ENCODE measurements at regions not wholly inside any gene's neighbourhood (a gene's known extent, or its start where the extent isn't known, plus 50 kb on each side); places are given as distances from the start of the nearest gene placed in this dataset.

DNA sequence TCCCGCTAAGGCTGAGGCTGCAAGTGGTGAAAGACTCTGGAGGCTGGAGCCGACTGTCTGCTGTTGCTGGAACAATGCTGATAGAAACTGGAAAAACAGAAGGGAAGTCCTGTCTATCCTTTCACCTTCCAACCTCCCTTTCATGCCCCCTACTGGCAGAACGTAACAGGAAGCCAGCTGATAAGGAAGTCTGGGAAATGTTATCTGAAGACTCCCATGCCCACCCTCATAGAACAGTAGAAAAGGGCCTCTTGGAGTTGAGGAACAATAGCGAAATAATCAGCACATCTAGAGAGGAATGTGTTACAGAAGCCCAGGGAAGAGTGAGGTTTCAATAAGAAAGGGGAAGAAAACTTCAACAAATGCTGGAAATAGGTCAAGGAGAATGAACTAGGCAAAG is 117.1 kb upstream of the DKK2 start:
- Histone ChIP-seq H3K9ac (ENCODE audit: low read length) (no peak overlapping the region), H2AFZ (ENCODE audit: insufficient read depth, low read depth, low read length, poor library complexity, severe bottlenecking) (no peak overlapping the region), H3K79me2 (ENCODE audit: control insufficient read depth, insufficient read depth, low read length) (no peaks in the 10 kb centered on the region), H3K4me1 (ENCODE audit: control insufficient read depth in 2 of 2, insufficient read depth in 2 of 2, low read length in 2 of 2) (no peaks in the 10 kb centered on the region), H3K4me2 (replicated peaks; ENCODE audit: low read depth, low read length, poor library complexity, severe bottlenecking) (no peak overlapping the region), H3K36me3 (replicated peaks in 1 of 2; ENCODE audit: control extremely low read depth in 1 of 2, control insufficient read depth in 1 of 2, extremely low read depth in 1 of 2, insufficient read depth in 2 of 2, low read length in 1 of 2) (no peaks in the 10 kb centered on the region), H4K20me1 (ENCODE audit: control insufficient read depth, insufficient read depth, low read length, poor library complexity, severe bottlenecking) (no peaks in the 10 kb centered on the region), H3K27ac (ENCODE audit: low read length in 2 of 2) (no peak overlapping the region), H3K27me3 (replicated peaks in 1 of 4; ENCODE audit: control extremely low read depth in 1 of 4, control insufficient read depth in 3 of 4, insufficient read depth in 4 of 4, low read length in 3 of 4) (no peaks in the 10 kb centered on the region), H3K4me3 (ENCODE audit: control extremely low read depth in 1 of 5, extremely low read depth in 1 of 5, insufficient read depth in 1 of 5, low read depth in 2 of 5, low read length in 4 of 5) (no peak overlapping the region), H3K9me3 (ENCODE audit: control extremely low read depth in 1 of 3, control insufficient read depth in 2 of 3, insufficient read depth in 1 of 3, low read length in 2 of 3) (no peaks in the 10 kb centered on the region)
- H3K27me3 Mint-ChIP-seq: no peaks in the 10 kb centered on the region
- no peaks in the 10 kb centered on the region for H3K9me3 Mint-ChIP-seq (ENCODE audit: insufficient read depth)
- no CpG with 5 or more reads among the region's 4 CpGs for WGBS (ENCODE audit: insufficient coverage)
- H3K27ac Mint-ChIP-seq: no peak overlapping the region
- H3K4me1 Mint-ChIP-seq: no peaks in the 10 kb centered on the region
- CTCF ChIA-PET: no interaction called here
- no peak overlapping the region for H3K4me3 Mint-ChIP-seq
- POLR2A ChIA-PET: no interaction called here
- DNase-seq (no peak), ATAC-seq (ENCODE audit: low read depth) (no peak)
- intact Hi-C loops (cut with micrococcal nuclease): no loop called here
- TF ChIP-seq, protein P1, sequence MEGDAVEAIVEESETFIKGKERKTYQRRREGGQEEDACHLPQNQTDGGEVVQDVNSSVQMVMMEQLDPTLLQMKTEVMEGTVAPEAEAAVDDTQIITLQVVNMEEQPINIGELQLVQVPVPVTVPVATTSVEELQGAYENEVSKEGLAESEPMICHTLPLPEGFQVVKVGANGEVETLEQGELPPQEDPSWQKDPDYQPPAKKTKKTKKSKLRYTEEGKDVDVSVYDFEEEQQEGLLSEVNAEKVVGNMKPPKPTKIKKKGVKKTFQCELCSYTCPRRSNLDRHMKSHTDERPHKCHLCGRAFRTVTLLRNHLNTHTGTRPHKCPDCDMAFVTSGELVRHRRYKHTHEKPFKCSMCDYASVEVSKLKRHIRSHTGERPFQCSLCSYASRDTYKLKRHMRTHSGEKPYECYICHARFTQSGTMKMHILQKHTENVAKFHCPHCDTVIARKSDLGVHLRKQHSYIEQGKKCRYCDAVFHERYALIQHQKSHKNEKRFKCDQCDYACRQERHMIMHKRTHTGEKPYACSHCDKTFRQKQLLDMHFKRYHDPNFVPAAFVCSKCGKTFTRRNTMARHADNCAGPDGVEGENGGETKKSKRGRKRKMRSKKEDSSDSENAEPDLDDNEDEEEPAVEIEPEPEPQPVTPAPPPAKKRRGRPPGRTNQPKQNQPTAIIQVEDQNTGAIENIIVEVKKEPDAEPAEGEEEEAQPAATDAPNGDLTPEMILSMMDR (IDR thresholded peaks at IDR 0.05): no peak
- no peak for TF ChIP-seq EZH2 (IDR thresholded peaks at IDR 0.05; ENCODE audit: borderline replicate concordance, insufficient read depth, low read depth, low read length, poor library complexity, severe bottlenecking)

DNA sequence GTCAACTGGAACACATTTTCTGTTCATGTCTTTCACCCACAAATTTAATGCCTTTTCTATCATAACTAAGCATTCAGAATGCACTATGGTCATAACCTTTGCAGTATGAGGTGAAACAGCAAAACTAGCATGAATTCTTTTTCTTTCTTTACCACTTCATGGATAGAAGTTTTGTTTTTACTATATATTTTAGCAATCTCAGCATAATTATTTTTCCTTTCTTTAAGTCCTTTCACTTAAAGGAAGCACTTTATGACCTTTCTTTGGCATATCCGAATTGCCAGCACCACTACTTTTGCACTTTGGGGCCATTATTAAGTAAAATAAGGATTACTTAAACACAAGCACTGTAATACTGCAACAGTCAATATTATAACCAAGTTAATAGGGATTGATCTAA is 115.1 kb upstream of the DKK2 start:
- TF ChIP-seq EZH2 (IDR thresholded peaks at IDR 0.05; ENCODE audit: borderline replicate concordance, insufficient read depth, low read depth, low read length, poor library complexity, severe bottlenecking): no peak
- TF ChIP-seq, protein P1 (IDR thresholded peaks at IDR 0.05): no peak
- no CpG with 5 or more reads among the region's 1 CpG for whole genome bisulfite sequencing (ENCODE audit: insufficient coverage)
- H3K4me1 Mint-ChIP-seq: no peaks in the 10 kb centered on the region

More for the DNA sequence above, 115.1 kb upstream of the DKK2 start:
- Histone ChIP-seq H3K79me2 (ENCODE audit: control insufficient read depth, insufficient read depth, low read length) (no peaks in the 10 kb centered on the region), H3K4me3 (ENCODE audit: control extremely low read depth in 1 of 5, extremely low read depth in 1 of 5, insufficient read depth in 1 of 5, low read depth in 2 of 5, low read length in 4 of 5) (no peak overlapping the region), H3K27me3 (replicated peaks in 1 of 4; ENCODE audit: control extremely low read depth in 1 of 4, control insufficient read depth in 3 of 4, insufficient read depth in 4 of 4, low read length in 3 of 4) (no peaks in the 10 kb centered on the region), H3K9ac (ENCODE audit: low read length) (no peak overlapping the region), H4K20me1 (ENCODE audit: control insufficient read depth, insufficient read depth, low read length, poor library complexity, severe bottlenecking) (no peaks in the 10 kb centered on the region), H3K9me3 (ENCODE audit: control extremely low read depth in 1 of 3, control insufficient read depth in 2 of 3, insufficient read depth in 1 of 3, low read length in 2 of 3) (no peaks in the 10 kb centered on the region), H3K4me2 (replicated peaks; ENCODE audit: low read depth, low read length, poor library complexity, severe bottlenecking) (no peak overlapping the region), H2AFZ (ENCODE audit: insufficient read depth, low read depth, low read length, poor library complexity, severe bottlenecking) (no peak overlapping the region), H3K36me3 (replicated peaks in 1 of 2; ENCODE audit: control extremely low read depth in 1 of 2, control insufficient read depth in 1 of 2, extremely low read depth in 1 of 2, insufficient read depth in 2 of 2, low read length in 1 of 2) (no peaks in the 10 kb centered on the region), H3K27ac (ENCODE audit: low read length in 2 of 2) (no peak overlapping the region), H3K4me1 (ENCODE audit: control insufficient read depth in 2 of 2, insufficient read depth in 2 of 2, low read length in 2 of 2) (no peaks in the 10 kb centered on the region)
- Mint-ChIP-seq H3K9me3 (ENCODE audit: insufficient read depth) (no peaks in the 10 kb centered on the region), H3K27ac (no peak overlapping the region), H3K4me3 (no peak overlapping the region), H3K27me3 (no peaks in the 10 kb centered on the region)
- intact Hi-C loops (cut with micrococcal nuclease): no loop called here
- DNase-seq: no peak
- no peak for ATAC-seq (ENCODE audit: low read depth)
- POLR2A ChIA-PET: no interaction called here
- CTCF ChIA-PET: no interaction called here

All from B cell (primary cell).